CD14-positive monocyte (primary cell): ENCODE measurements at regions not wholly inside any gene's neighbourhood (a gene's known extent, or its start where the extent isn't known, plus 50 kb on each side); places are given as distances from the start of the nearest gene placed in this dataset.

Experiments used
- DNase-seq, 3 donors: peaks; one replicate each; pipeline ENCODE4 v3.0.0-alpha.2; 2011 to 2022
- H2AFZ ChIP-seq: 2 replicates; pipeline ENCODE4 v1.6.0; 2012; ENCODE audit warnings: mild to moderate bottlenecking, low read depth, low read length, inconsistent platforms; ENCODE audit not compliant: insufficient read depth, poor library complexity, severe bottlenecking
- H3K27ac ChIP-seq, 2 donors: 1 replicate in 1 of 2; 2 replicates in 1 of 2; pipeline ENCODE4 v1.5.1; 2012 to 2013; ENCODE audit warnings: low read length in 2 of 2, control low read depth in 1 of 2, inconsistent platforms in 1 of 2, low read depth in 1 of 2, mild to moderate bottlenecking in 1 of 2
- H3K27me3 ChIP-seq, 2 donors: one replicate each; pipeline versions ENCODE4 v1.6.0 to v1.6.1; 2011 to 2013; ENCODE audit warnings: low read length in 2 of 2; ENCODE audit not compliant: control insufficient read depth in 2 of 2, insufficient read depth in 2 of 2
- H3K36me3 ChIP-seq, 2 donors: replicated peaks in 1 of 2; 1 replicate in 1 of 2; 2 replicates in 1 of 2; pipeline versions ENCODE4 v1.5.1 to v1.6.1; 2012 to 2013; ENCODE audit warnings: low read length in 2 of 2, control low read depth in 1 of 2, inconsistent platforms in 1 of 2, mild to moderate bottlenecking in 1 of 2; ENCODE audit not compliant: insufficient read depth in 2 of 2, control insufficient read depth in 1 of 2
- H3K4me1 ChIP-seq, 2 donors: 1 replicate in 1 of 2; 2 replicates in 1 of 2; pipeline versions ENCODE4 v1.5.1 to v1.6.1; 2012 to 2013; ENCODE audit warnings: low read length in 2 of 2, control low read depth in 1 of 2, inconsistent platforms in 1 of 2, mild to moderate bottlenecking in 1 of 2, moderate library complexity in 1 of 2; ENCODE audit not compliant: insufficient read depth in 2 of 2, control insufficient read depth in 1 of 2
- H3K4me2 ChIP-seq: replicated peaks from 2 replicates; pipeline ENCODE3; 2012; ENCODE audit warnings: low read length, moderate library complexity, mild to moderate bottlenecking; ENCODE audit not compliant: poor library complexity, severe bottlenecking; ENCODE audit errors: extremely low read depth
- H3K4me3 ChIP-seq, 3 experiments: fragments of 200-600 bp in 1 of 3; sonication (generic) in 1 of 3; replicated peaks in 1 of 3; 1 replicate in 2 of 3; 2 replicates in 1 of 3; pipeline ENCODE4 v1.5.1; 2011 to 2013; ENCODE audit warnings: low read length in 3 of 3, mild to moderate bottlenecking in 3 of 3, control low read depth in 2 of 3, low read depth in 2 of 3, inconsistent platforms in 1 of 3, moderate library complexity in 1 of 3
- H3K79me2 ChIP-seq: 2 replicates; pipeline ENCODE4 v1.6.0; 2012; ENCODE audit warnings: mild to moderate bottlenecking, control low read depth, inconsistent platforms, low read length, moderate library complexity; ENCODE audit not compliant: insufficient read depth
- H3K9ac ChIP-seq: 2 replicates; pipeline ENCODE4 v1.6.0; 2017; ENCODE audit warnings: low read length, mild to moderate bottlenecking; ENCODE audit not compliant: insufficient read depth, poor library complexity, severe bottlenecking
- H3K9me3 ChIP-seq, 2 donors: replicated peaks in 1 of 2; 1 replicate in 1 of 2; 2 replicates in 1 of 2; pipeline versions ENCODE4 v1.5.1 to v1.6.1; 2012 to 2013; ENCODE audit warnings: low read length in 2 of 2, control low read depth in 1 of 2; ENCODE audit not compliant: control insufficient read depth in 1 of 2, insufficient read depth in 1 of 2
- H4K20me1 ChIP-seq: 2 replicates; pipeline ENCODE4 v1.6.0; 2012; ENCODE audit warnings: mild to moderate bottlenecking, low read length, control low read depth, moderate library complexity; ENCODE audit not compliant: insufficient read depth
- H3K27ac Mint-ChIP-seq, 7 donors: one replicate each; pipeline ENCODE4 v1.8.0; 2020; ENCODE audit warnings: mild to moderate bottlenecking in 7 of 7, mixed read lengths in 7 of 7, moderate library complexity in 6 of 7, inconsistent platforms in 2 of 7
- H3K27me3 Mint-ChIP-seq, 3 donors: one replicate each; pipeline ENCODE4 v1.8.0; 2021 to 2022; ENCODE audit warnings: low read depth in 3 of 3, mild to moderate bottlenecking in 3 of 3, mixed read lengths in 3 of 3, moderate library complexity in 3 of 3, inconsistent platforms in 1 of 3
- H3K36me3 Mint-ChIP-seq, 2 donors: one replicate each; pipeline ENCODE4 v1.8.0; 2020; ENCODE audit warnings: mixed read lengths in 2 of 2, inconsistent platforms in 1 of 2, mild to moderate bottlenecking in 1 of 2
- H3K4me1 Mint-ChIP-seq: one replicate; pipeline ENCODE4 v1.8.0; 2020; ENCODE audit warnings: mild to moderate bottlenecking, mixed read lengths
- H3K4me3 Mint-ChIP-seq, 2 donors: one replicate each; pipeline ENCODE4 v1.8.0; 2020; ENCODE audit warnings: mild to moderate bottlenecking in 2 of 2, mixed read lengths in 2 of 2, moderate library complexity in 1 of 2
- H3K9me3 Mint-ChIP-seq, 7 donors: one replicate each; pipeline ENCODE4 v1.8.0; 2020 to 2022; ENCODE audit warnings: mixed read lengths in 7 of 7, mild to moderate bottlenecking in 6 of 7, moderate library complexity in 6 of 7, inconsistent platforms in 2 of 7
- WGBS: methylation state at CpG from one replicate; pipeline ENCODE4 v1.1.5; 2013; ENCODE audit warnings: missing lambda C conversion rate; ENCODE audit not compliant: insufficient coverage; 5-methylcytosine and 5-hydroxymethylcytosine counted together
- intact Hi-C, 2 donors: fragments of 100-400 bp; cut with micrococcal nuclease; formaldehyde crosslinking; loops; one replicate each; pipeline versions ENCODE4 v1.15.0 to v1.15.1; 2023
- TF ChIP-seq, protein P1 (sequence below): fragments of 200-600 bp; IDR thresholded peaks from one replicate; pipeline ENCODE4 v1.8.0; 2022; ENCODE audit warnings: antibody characterized with exemption, mild to moderate bottlenecking

DNA sequence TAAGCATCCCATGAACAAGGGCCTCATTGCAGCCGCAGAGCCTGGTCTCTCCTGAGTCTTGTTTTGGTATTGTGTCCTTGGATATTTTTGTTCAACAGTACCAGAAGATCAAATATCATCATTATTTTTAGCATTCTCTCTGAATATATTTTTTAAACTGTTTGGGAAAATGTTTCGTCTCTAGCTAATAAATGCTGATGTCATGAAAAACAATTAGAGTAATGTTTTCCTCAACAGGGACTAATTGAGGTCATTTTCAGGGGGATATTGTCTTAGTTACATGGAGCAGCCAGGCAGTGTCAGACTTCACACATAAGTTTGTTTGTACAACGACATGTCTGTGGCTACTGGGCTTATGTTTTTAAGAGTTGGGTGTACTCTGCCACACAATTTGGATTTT is 805.3 kb upstream of the SOX9 start:
- no peaks in the 10 kb centered on the region for H3K27me3 ChIP-seq
- no peak overlapping the region for H2AFZ ChIP-seq
- no peak overlapping the region for H3K27ac ChIP-seq
- no peaks in the 10 kb centered on the region for H4K20me1 ChIP-seq
- no peak overlapping the region for H3K4me2 ChIP-seq
- no peaks in the 10 kb centered on the region for H3K36me3 ChIP-seq
- H3K4me1 ChIP-seq = no peaks in the 10 kb centered on the region
- Mint-ChIP-seq H3K27me3 (peaks cover 0 to 2% (median 0%) of the 10 kb centered on the region in 3 donors), H3K36me3 (no peaks in the 10 kb centered on the region), H3K4me1 (no peaks in the 10 kb centered on the region), H3K27ac (no peak overlapping the region), H3K9me3 (peaks cover 0 to 7% (median 5%) of the 10 kb centered on the region in 7 donors), H3K4me3 (no peak overlapping the region)
- no peaks in the 10 kb centered on the region for H3K79me2 ChIP-seq
- intact Hi-C loops = no loop called here
- DNase-seq = no peak
- TF ChIP-seq, protein P1, sequence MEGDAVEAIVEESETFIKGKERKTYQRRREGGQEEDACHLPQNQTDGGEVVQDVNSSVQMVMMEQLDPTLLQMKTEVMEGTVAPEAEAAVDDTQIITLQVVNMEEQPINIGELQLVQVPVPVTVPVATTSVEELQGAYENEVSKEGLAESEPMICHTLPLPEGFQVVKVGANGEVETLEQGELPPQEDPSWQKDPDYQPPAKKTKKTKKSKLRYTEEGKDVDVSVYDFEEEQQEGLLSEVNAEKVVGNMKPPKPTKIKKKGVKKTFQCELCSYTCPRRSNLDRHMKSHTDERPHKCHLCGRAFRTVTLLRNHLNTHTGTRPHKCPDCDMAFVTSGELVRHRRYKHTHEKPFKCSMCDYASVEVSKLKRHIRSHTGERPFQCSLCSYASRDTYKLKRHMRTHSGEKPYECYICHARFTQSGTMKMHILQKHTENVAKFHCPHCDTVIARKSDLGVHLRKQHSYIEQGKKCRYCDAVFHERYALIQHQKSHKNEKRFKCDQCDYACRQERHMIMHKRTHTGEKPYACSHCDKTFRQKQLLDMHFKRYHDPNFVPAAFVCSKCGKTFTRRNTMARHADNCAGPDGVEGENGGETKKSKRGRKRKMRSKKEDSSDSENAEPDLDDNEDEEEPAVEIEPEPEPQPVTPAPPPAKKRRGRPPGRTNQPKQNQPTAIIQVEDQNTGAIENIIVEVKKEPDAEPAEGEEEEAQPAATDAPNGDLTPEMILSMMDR = no peak
- no peaks in the 10 kb centered on the region for H3K9me3 ChIP-seq
- 100% methylated on average over 1 of the region's 3 CpGs for WGBS
- H3K9ac ChIP-seq = no peak overlapping the region
- no peak overlapping the region for H3K4me3 ChIP-seq

DNA sequence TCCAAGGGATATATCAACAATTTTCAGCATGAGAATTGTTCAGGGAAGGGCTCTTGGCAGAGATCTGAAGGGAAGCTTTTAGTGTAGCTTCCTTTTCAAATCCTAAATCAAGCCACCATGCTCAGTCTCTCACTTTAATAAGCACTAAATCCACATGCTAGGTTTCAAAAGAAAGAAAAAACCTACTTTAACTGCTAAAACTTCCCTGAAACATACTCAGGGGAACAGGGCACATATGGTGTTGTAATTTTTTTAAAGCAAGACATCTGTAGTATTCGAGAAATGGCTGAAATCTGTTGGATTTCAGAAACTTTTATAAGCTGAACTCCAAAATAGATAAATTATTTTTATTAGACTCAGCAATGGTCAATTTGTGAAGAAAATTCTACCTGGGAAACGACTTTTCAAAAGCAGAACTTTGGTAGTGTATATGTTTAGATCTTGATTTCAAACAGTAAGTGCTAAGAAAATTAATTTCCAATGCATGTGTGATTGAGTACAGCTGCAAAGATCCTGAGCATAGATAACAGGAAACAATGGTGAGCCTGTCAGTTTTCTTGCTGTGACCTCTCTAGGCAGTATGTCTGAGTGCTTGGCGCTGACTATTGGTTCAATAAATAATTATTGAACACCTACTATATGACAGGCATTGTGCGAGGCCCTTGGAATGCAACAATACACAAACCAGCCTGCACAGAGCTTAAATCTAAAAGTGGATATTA is 804.5 kb upstream of the SOX9 start:
- Mint-ChIP-seq H3K27ac (no peak overlapping the region), H3K4me1 (no peaks in the 10 kb centered on the region), H3K27me3 (peaks cover 0 to 2% (median 0%) of the 10 kb centered on the region in 3 donors), H3K9me3 (peaks cover 0 to 8% (median 5%) of the 10 kb centered on the region in 7 donors), H3K36me3 (no peaks in the 10 kb centered on the region), H3K4me3 (no peak overlapping the region)
- Histone ChIP-seq H3K36me3 (no peaks in the 10 kb centered on the region), H3K4me3 (no peak overlapping the region), H2AFZ (no peak overlapping the region), H3K9me3 (no peaks in the 10 kb centered on the region), H3K4me1 (no peaks in the 10 kb centered on the region), H3K9ac (no peak overlapping the region), H3K27ac (no peak overlapping the region), H3K27me3 (no peaks in the 10 kb centered on the region), H3K4me2 (no peak overlapping the region), H4K20me1 (no peaks in the 10 kb centered on the region), H3K79me2 (no peaks in the 10 kb centered on the region)
- TF ChIP-seq, protein P1 = no peak
- intact Hi-C loops = no loop called here
- DNase-seq = no peak
- WGBS = no CpG with 5 or more reads among the region's 4 CpGs
